ENCODE measurements at regions not wholly inside any gene's neighbourhood (a gene's known extent, or its start where the extent isn't known, plus 50 kb on each side); places are given as distances from the start of the nearest gene placed in this dataset.

DNA sequence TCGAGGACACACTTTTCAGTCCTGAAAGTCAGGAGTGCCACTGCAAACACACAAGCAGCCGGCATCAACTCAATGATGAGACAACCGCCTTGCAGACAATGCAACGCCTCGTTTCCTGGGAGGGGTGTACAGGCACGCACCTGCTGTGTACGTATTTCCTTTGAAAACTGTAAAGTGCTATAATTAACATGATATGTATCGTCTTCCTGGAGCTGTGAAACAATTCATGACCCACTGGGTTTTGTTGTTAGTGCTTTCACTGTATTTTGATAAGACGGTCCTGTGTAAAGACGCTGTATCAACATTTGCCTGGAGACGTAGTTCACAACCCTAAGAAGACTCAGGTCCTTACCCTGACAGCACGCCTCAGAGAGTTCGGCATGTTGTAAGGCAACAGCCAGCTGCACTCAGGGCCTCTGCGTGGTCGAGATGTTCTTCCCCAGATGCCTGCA, 105.7 kb upstream of the ANO1 start:
- no peaks in the 10 kb centered on the region for H3K36me3 Mint-ChIP-seq (ENCODE audit: insufficient read depth in 1 of 3, low read depth in 3 of 3)
- H3K23ac ChIP-seq (ENCODE audit: insufficient read length, low read depth, low read length), result no peak overlapping the region

More for the DNA sequence above, 105.7 kb upstream of the ANO1 start:
- H2AFZ ChIP-seq (ENCODE audit: low read length), result no peak overlapping the region
- Mint-ChIP-seq H3K27ac (no peak overlapping the region), H3K9me3 (no peaks in the 10 kb centered on the region), H3K4me3 (no peak overlapping the region), H3K27me3 (ENCODE audit: low read depth) (peaks cover 14% of the 10 kb centered on the region), H3K4me1 (peaks cover 4 to 15% of the 10 kb centered on the region in 2 experiments)
- H3K14ac ChIP-seq (ENCODE audit: insufficient read depth, low read length), result no peak overlapping the region
- no peak overlapping the region for H2BK15ac ChIP-seq (ENCODE audit: low read depth, low read length)
- H4K5ac ChIP-seq (ENCODE audit: insufficient read length, low read depth, low read length), result no peak overlapping the region
- H3K4ac ChIP-seq (ENCODE audit: low read depth, low read length), result no peak overlapping the region
- no peaks in the 10 kb centered on the region for H3K27me3 ChIP-seq (ENCODE audit: insufficient read depth, low read length)
- no peak overlapping the region for H2AK5ac ChIP-seq (ENCODE audit: insufficient read length, low read length)
- no peaks in the 10 kb centered on the region for H3K9me3 ChIP-seq (ENCODE audit: control insufficient read depth, low read depth, low read length)
- TF ChIP-seq, protein P1, sequence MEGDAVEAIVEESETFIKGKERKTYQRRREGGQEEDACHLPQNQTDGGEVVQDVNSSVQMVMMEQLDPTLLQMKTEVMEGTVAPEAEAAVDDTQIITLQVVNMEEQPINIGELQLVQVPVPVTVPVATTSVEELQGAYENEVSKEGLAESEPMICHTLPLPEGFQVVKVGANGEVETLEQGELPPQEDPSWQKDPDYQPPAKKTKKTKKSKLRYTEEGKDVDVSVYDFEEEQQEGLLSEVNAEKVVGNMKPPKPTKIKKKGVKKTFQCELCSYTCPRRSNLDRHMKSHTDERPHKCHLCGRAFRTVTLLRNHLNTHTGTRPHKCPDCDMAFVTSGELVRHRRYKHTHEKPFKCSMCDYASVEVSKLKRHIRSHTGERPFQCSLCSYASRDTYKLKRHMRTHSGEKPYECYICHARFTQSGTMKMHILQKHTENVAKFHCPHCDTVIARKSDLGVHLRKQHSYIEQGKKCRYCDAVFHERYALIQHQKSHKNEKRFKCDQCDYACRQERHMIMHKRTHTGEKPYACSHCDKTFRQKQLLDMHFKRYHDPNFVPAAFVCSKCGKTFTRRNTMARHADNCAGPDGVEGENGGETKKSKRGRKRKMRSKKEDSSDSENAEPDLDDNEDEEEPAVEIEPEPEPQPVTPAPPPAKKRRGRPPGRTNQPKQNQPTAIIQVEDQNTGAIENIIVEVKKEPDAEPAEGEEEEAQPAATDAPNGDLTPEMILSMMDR (conservative IDR thresholded peaks at IDR 0.05), result no peak
- no peak overlapping the region for H2BK20ac ChIP-seq (ENCODE audit: low read depth, low read length, poor library complexity, severe bottlenecking)
- no peak overlapping the region for H4K91ac ChIP-seq (ENCODE audit: insufficient read length, low read depth, low read length)
- WGBS (ENCODE audit: extremely low coverage, insufficient read length, low lambda C conversion rate), result no CpG with 5 or more reads among the region's 15 CpGs
- no peak overlapping the region for H3K56ac ChIP-seq (ENCODE audit: insufficient read length, low read depth, low read length)
- no peak overlapping the region for H3K27ac ChIP-seq (ENCODE audit: insufficient read length, low read depth, low read length)
- no peak overlapping the region for H2BK5ac ChIP-seq (ENCODE audit: insufficient read length, low read length)
- no peaks in the 10 kb centered on the region; the same call in 1 of the 2 replicates for H3K4me1 ChIP-seq (ENCODE audit: insufficient read depth, low read length)
- H4K8ac ChIP-seq (replicated peaks; ENCODE audit: insufficient read length, low read depth, low read length), result no peak overlapping the region
- H4K20me1 ChIP-seq (ENCODE audit: control insufficient read depth, insufficient read depth, insufficient read length), result no peaks in the 10 kb centered on the region
- no peak overlapping the region for H3K18ac ChIP-seq (ENCODE audit: insufficient read length, low read depth, low read length)
- H2BK12ac ChIP-seq (ENCODE audit: insufficient read length, low read depth, low read length), result no peak overlapping the region
- H3K4me2 ChIP-seq (ENCODE audit: insufficient read depth, insufficient read length, low read length), result no peak overlapping the region
- no peak overlapping the region for H3K9ac ChIP-seq (ENCODE audit: extremely low read depth, insufficient read length, low read length)
- no peaks in the 10 kb centered on the region for H3K79me2 ChIP-seq (ENCODE audit: insufficient read depth, low read length)
- H3K79me1 ChIP-seq (ENCODE audit: insufficient read depth, low read depth, low read length, poor library complexity, severe bottlenecking), result no peaks in the 10 kb centered on the region
- H3T11ph ChIP-seq (ENCODE audit: low read length), result no peak overlapping the region
- no peak overlapping the region for H2BK120ac ChIP-seq (ENCODE audit: low read depth, low read length, poor library complexity, severe bottlenecking)
- H3K23me2 ChIP-seq (ENCODE audit: insufficient read length, low read depth, low read length, poor library complexity, severe bottlenecking), result no peaks in the 10 kb centered on the region
- no peak for DNase-seq
